Activated naive CD8-positive, alpha-beta T cell treated with anti-CD3 and anti-CD28 coated beads, Interleukin-2, amount 50 U/mL, for 24 hours (primary cell): ENCODE measurements at regions not wholly inside any gene's neighbourhood (a gene's known extent, or its start where the extent isn't known, plus 50 kb on each side); places are given as distances from the start of the nearest gene placed in this dataset.

Experiments
- ATAC-seq: fragments of 150-1000 bp; cut with Tn5 transposase; one replicate; pipeline ENCODE4 v1.10.0; 2021
- DNase-seq: peaks from one replicate; pipeline ENCODE4 v3.0.0; 2021
- H3K27ac Mint-ChIP-seq: one replicate; pipeline ENCODE4 v1.8.0; 2021; ENCODE audit warnings: mild to moderate bottlenecking, mixed read lengths
- H3K27me3 Mint-ChIP-seq: one replicate; pipeline ENCODE4 v1.8.0; 2021; ENCODE audit warnings: mixed read lengths
- H3K36me3 Mint-ChIP-seq: one replicate; pipeline ENCODE4 v1.8.0; 2021; ENCODE audit warnings: low read depth, mixed read lengths
- H3K4me1 Mint-ChIP-seq: one replicate; pipeline ENCODE4 v1.8.0; 2021; ENCODE audit warnings: mixed read lengths
- H3K4me3 Mint-ChIP-seq: one replicate; pipeline ENCODE4 v1.8.0; 2021; ENCODE audit warnings: mild to moderate bottlenecking, moderate library complexity, mixed read lengths
- H3K9me3 Mint-ChIP-seq: one replicate; pipeline ENCODE4 v1.8.0; 2021; ENCODE audit warnings: mixed read lengths

DNA sequence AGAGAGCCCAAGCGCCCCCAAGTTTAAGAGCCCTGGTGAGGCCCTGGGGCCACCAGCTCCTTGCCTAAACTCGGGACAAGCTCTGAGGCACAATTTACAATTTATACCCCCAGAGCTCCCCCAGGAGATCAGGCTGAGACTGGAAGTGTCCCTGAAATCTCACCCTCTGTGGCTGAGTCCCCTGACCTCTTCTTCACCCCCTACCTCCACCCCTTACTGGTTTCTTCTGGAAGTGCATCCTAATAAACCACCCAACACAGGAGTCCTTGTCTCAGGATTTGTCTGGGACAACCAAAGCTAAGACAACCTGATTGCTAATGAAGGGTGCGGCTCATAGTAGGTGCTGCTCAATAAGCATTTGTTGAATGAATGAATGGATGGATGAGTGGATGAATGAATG, 206.4 kb downstream of the BCL11B start:
- H3K36me3 Mint-ChIP-seq: no peaks in the 10 kb centered on the region
- DNase-seq (no peak), ATAC-seq (no peak)
- no peak overlapping the region for H3K27ac Mint-ChIP-seq
- H3K4me1 Mint-ChIP-seq: peaks cover 10% of the 10 kb centered on the region
- H3K9me3 Mint-ChIP-seq: no peaks in the 10 kb centered on the region
- no peak overlapping the region for H3K4me3 Mint-ChIP-seq
- H3K27me3 Mint-ChIP-seq: no peaks in the 10 kb centered on the region

DNA sequence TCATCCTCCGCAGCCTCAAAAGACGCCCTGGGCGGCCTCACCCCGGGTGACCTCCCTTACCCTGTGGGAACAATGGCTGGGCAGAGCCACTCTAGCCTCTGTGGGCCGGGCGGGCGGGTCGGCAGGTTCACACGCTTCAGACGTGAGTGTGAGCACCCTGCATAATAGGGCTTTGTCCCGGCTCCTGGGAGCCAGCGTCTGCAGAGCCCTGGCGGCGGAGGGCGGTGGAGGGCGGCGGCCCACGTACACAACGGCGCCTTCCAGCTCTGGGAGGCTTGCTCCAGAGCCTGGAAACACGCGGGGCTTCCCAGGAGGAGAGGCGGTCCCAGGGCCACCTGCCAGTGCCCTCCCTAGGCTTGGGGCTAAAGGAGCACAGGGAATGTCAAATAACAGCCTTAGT, 205.6 kb downstream of the BCL11B start:
- Mint-ChIP-seq H3K4me1 (peaks cover 10% of the 10 kb centered on the region), H3K27ac (no peak overlapping the region), H3K36me3 (no peaks in the 10 kb centered on the region), H3K27me3 (no peaks in the 10 kb centered on the region), H3K4me3 (no peak overlapping the region), H3K9me3 (peaks cover 6% of the 10 kb centered on the region)
- DNase-seq (no peak), ATAC-seq (no peak)

DNA sequence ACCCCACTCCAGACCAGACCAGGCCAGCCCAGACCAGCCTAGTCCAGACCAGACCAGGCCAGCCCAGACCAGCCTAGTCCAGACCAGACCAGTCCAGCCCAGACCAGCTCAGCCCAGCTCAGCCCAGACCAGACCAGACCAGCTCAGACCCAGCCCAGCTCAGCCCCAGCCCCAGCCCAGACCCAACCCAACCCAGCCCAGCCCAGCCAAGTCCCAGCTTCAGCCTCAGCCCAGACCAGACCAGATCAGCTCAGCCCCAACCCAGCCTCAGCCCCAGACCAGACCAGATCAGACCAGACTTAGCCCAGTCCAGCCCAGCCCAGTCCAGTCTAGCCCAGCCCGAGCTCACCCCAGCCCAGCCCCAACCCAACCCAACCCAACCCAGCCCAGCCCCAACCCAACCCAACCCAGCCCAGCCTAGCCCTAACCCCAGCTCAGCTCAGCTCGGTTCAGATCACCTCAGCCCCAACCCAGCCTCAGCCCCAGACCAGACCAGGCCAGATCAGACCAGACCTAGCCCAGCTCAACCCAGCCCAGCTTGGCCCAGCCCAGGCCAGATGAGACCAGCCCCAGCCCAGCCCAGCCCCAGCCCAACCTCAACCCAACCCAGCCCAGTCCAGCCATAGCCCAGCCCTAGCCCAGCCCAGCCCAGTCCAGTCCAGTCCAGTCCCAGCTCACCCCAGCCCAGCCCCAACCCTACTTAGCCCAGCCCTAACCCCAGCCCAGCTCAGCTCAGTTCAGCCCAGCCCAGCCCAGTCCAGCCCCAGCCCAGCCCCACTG, 204.7 kb downstream of the BCL11B start:
- Mint-ChIP-seq H3K4me1 (peaks cover 10% of the 10 kb centered on the region), H3K4me3 (no peak overlapping the region), H3K36me3 (no peaks in the 10 kb centered on the region), H3K27ac (no peak overlapping the region), H3K9me3 (peaks cover 6% of the 10 kb centered on the region), H3K27me3 (no peaks in the 10 kb centered on the region)
- ATAC-seq (no peak), DNase-seq (no peak)

DNA sequence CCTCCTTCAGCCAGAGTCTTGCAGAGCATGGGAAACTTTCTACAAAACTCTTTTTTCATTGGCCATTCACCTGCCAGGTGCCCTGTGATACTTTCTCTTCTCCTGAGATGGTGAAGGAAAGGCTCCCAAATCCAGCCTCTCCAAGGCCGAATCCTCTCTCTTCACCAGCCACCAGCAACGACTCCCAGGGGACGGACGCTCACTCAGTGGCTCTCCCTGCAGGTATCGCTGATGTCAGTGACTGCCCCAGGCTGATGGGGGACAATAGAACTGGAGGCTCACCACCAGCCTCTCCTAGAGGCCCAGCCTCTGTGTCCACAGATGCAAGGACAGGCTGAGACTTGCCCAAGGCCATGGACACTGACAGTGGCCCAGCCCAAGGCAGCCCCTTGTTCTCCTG, 204.1 kb downstream of the BCL11B start:
- Mint-ChIP-seq H3K27ac (no peak overlapping the region), H3K27me3 (no peaks in the 10 kb centered on the region), H3K9me3 (peaks cover 6% of the 10 kb centered on the region), H3K4me1 (peaks cover 10% of the 10 kb centered on the region), H3K36me3 (no peaks in the 10 kb centered on the region), H3K4me3 (no peak overlapping the region)
- ATAC-seq (no peak), DNase-seq (no peak)

DNA sequence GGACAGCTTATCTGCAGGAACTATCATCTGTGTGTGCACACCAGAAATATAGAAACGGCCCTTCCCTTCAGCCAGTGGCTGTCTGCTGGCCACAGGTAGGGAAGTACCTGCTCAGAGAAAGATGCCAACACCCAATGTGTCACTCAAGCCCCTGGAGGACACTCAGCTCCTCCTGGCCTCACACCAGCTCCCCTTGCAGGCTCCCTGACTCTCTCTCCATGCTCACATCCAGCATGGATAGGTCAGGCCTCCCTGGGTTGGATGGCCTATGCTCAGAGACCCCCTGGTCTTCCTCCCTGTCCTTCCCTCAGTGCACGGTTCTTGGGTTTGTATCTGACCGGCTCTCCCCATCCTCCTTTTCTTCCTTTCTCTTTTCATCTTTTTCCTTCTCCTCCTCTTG, 202.1 kb downstream of the BCL11B start:
- no peak for DNase-seq
- Mint-ChIP-seq H3K9me3 (peaks cover 6% of the 10 kb centered on the region), H3K27ac (no peak overlapping the region), H3K27me3 (no peaks in the 10 kb centered on the region), H3K4me1 (no peaks in the 10 kb centered on the region), H3K4me3 (no peak overlapping the region), H3K36me3 (no peaks in the 10 kb centered on the region)
- ATAC-seq: no peak

DNA sequence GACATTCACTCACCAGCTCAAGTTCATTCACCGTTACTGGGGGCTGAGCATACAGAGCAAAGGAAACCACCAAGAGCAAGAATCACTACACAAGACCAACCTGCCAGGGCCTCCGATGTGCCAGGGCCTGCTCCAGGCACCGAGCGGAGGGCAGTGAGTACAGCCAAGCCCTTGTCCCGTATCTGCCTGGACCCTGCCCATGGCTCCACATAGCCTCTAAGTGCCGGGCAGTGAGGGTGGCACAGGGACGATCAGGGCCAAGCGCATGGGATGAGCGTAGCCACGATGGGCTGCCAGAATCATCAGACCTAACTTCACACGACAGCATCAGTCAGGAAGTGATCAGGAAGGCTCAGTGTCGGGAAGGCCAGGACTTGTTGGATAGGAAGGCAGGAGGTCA, 199.6 kb downstream of the BCL11B start:
- Mint-ChIP-seq H3K9me3 (peaks cover 6% of the 10 kb centered on the region), H3K27ac (no peak overlapping the region), H3K27me3 (no peaks in the 10 kb centered on the region), H3K4me1 (peaks cover 5% of the 10 kb centered on the region), H3K36me3 (no peaks in the 10 kb centered on the region), H3K4me3 (no peak overlapping the region)
- no peak for ATAC-seq
- no peak for DNase-seq

DNA sequence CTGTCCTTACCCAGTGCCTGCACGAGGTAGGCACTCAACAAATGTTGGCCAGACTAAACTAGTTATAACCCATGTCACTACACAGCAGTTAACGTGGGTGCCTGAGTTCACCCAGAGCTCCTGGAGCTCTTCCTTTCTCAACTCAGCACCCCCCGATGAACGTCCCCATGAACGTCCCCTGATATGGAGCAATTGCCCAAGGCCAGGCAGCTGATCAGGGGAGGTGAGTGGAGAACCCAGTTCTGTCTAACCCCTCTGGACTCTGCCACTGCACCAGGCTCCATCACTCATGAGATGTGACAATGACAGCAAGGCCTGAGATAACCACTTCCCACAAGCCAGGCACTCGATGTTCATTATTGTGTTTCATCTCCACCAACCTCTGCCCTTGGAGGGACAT, 199.0 kb downstream of the BCL11B start:
- H3K4me3 Mint-ChIP-seq: no peak overlapping the region
- ATAC-seq (no peak), DNase-seq (no peak)
- no peak overlapping the region for H3K27ac Mint-ChIP-seq
- H3K27me3 Mint-ChIP-seq: no peaks in the 10 kb centered on the region
- H3K4me1 Mint-ChIP-seq: peaks cover 5% of the 10 kb centered on the region
- H3K9me3 Mint-ChIP-seq: peaks cover 6% of the 10 kb centered on the region
- no peaks in the 10 kb centered on the region for H3K36me3 Mint-ChIP-seq

DNA sequence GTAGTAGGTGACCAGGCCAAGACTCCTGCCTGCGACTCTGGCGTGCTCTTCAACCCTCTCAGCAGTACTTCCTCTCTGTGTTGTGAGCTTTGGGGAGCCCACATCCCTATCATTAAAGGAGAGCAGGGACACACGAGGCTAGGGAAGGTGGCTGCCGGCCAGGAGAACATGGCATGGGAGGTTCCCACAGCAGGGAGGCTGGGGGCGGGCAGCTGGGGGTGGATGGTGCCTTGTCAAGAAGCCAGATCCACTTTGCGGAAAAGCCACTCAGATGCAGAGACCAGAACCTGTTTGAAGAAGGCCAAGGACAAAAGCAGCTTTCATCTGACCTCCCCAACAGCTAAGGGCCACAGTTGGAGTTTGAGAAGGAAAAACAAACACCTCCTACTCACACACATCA, 198.6 kb downstream of the BCL11B start:
- no peaks in the 10 kb centered on the region for H3K36me3 Mint-ChIP-seq
- H3K9me3 Mint-ChIP-seq: peaks cover 6% of the 10 kb centered on the region
- no peaks in the 10 kb centered on the region for H3K27me3 Mint-ChIP-seq
- no peak for DNase-seq
- H3K27ac Mint-ChIP-seq: no peak overlapping the region
- no peak overlapping the region for H3K4me3 Mint-ChIP-seq
- ATAC-seq: no peak
- peaks cover 5% of the 10 kb centered on the region for H3K4me1 Mint-ChIP-seq

DNA sequence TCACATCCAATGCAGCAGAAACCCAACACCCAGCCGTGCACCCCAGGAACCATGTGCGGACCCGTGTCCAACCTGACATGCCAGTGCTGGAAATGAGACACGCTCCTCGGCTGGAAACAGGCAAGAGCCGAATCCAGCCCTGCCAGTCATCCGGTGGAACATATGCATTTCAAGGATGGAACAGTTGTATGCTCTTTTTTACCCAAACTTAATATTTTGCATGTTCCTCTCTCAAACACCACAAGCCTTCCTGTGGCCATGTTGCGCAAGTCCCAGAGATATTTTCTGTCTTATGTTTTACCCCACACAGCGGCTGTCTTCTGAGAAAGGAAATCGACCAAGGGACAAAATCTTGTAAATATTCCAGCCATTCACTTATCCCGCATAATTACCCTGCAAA, 196.9 kb downstream of the BCL11B start:
- no peak for ATAC-seq
- H3K4me1 Mint-ChIP-seq: peaks cover 5% of the 10 kb centered on the region
- H3K9me3 Mint-ChIP-seq: peaks cover 6% of the 10 kb centered on the region
- no peaks in the 10 kb centered on the region for H3K27me3 Mint-ChIP-seq
- no peak overlapping the region for H3K4me3 Mint-ChIP-seq
- no peak overlapping the region for H3K27ac Mint-ChIP-seq
- DNase-seq: no peak
- no peaks in the 10 kb centered on the region for H3K36me3 Mint-ChIP-seq

DNA sequence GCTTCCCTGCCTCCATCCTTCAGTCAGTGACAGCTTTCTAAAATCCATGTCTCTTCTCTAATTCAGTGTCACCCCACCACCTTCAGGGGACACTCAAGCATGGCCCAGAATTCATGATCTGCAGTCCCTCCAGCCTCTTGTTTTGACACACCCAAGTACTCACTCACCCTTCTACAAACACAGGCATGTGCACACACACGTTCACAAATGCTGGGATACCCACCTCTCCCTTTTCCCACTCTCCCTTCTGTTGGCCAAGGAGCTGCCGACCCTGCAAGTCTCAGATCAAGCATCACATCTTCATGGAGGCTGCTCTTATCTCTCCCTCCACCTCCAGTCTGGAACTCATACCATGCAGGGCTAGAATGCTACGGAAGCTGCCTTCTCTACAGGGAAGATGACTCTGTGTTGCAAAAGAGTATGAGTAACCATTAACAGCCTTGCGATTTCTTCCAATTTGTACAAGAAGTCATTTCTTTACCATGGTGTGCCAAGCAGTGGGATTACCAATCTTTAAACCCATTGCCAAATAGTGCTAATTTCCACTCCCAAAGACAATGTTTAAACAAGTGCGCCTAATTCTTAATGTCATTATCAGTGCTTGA, 196.1 kb downstream of the BCL11B start:
- H3K27ac Mint-ChIP-seq: no peak overlapping the region
- H3K27me3 Mint-ChIP-seq: no peaks in the 10 kb centered on the region
- H3K36me3 Mint-ChIP-seq: peaks cover 2% of the 10 kb centered on the region
- DNase-seq: no peak
- H3K4me3 Mint-ChIP-seq: no peak overlapping the region
- no peak for ATAC-seq
- peaks cover 5% of the 10 kb centered on the region for H3K4me1 Mint-ChIP-seq
- H3K9me3 Mint-ChIP-seq: peaks cover 6% of the 10 kb centered on the region

DNA sequence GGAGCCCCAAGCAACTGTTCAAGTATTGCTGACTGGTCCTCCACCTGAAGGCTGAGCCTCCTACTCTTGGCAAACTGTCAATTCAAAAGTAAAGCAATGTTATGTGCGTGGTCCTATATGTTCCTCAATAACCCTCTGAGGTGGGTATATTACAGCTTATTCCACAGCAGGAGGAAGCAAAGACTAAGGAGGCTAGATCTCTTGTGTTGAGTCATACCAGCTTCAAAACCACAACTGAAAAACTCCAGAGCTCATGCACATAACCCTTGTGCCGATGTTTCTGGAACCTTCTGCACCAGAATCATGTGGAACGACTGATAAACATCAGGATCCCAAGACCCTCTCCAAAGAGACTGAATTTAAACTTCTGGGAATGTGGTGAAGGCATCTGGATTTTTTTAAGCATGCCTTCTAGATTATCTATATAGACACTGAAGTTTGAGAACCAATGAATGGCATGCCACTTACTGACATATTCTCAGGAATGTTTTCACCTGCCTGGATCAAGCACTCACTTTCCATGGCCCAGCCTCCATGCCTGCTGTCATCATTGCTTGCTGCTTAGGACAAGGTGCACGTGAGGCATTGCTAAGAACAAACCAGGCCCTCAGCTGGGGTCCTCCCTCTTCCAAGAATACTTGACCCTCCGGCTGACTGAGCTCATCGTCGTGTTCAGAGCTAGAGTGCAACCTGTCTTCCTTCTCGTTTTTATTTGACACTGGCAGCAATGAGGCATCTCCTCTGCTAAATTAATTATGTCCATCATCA, 194.7 kb downstream of the BCL11B start:
- no peak for DNase-seq
- no peak for ATAC-seq
- no peak overlapping the region for H3K27ac Mint-ChIP-seq
- no peaks in the 10 kb centered on the region for H3K9me3 Mint-ChIP-seq
- no peaks in the 10 kb centered on the region for H3K27me3 Mint-ChIP-seq
- peaks cover 3% of the 10 kb centered on the region for H3K36me3 Mint-ChIP-seq
- H3K4me3 Mint-ChIP-seq: no peak overlapping the region
- H3K4me1 Mint-ChIP-seq: peaks cover 5% of the 10 kb centered on the region

DNA sequence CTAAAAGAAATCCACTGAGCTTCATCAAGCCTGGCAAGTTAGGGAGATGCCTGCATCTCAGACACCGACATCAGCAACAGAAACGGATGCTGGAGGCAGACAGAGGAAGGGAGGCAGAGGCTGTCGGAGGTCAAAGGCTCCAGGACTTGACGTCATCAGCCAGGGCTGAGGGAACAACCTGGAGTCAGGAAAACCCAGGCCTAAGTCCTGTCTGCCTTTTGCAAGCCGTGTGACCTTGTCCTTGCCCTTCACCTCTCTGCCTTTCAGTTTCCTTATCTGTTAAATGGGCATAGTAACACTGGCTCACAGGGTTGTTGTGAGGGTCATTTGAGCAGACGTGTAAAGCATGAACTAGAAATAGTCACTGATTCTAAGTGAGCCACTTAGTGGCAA, 194.2 kb downstream of the BCL11B start:
- Mint-ChIP-seq H3K27me3 (no peaks in the 10 kb centered on the region), H3K27ac (no peak overlapping the region), H3K4me3 (no peak overlapping the region), H3K4me1 (peaks cover 5% of the 10 kb centered on the region), H3K9me3 (peaks cover under 1% of the 10 kb centered on the region), H3K36me3 (peaks cover 3% of the 10 kb centered on the region)
- DNase-seq: no peak
- ATAC-seq: no peak

DNA sequence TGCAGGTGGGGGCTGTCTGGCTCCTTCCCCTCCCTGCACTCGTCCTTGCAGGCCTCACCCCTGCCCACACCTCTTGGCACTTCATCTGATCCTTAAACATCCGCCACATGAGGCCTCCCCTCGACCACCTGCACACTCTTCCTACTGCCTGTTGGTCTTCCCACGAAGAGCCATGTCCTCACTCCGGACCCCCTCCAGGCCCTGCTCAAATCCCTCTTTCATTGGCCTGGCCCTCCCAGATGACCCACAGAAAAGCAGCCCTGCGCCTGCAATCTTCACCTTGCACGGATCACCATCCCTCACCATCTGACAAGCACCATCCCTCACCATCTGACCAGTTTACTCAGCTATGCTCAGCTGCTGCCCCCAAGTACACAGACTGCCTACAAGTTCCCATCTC, 193.6 kb downstream of the BCL11B start:
- Mint-ChIP-seq H3K36me3 (peaks cover 3% of the 10 kb centered on the region), H3K9me3 (peaks cover 6% of the 10 kb centered on the region), H3K27me3 (no peaks in the 10 kb centered on the region), H3K4me1 (peaks cover 5% of the 10 kb centered on the region), H3K4me3 (no peak overlapping the region), H3K27ac (no peak overlapping the region)
- no peak for DNase-seq
- ATAC-seq: no peak

DNA sequence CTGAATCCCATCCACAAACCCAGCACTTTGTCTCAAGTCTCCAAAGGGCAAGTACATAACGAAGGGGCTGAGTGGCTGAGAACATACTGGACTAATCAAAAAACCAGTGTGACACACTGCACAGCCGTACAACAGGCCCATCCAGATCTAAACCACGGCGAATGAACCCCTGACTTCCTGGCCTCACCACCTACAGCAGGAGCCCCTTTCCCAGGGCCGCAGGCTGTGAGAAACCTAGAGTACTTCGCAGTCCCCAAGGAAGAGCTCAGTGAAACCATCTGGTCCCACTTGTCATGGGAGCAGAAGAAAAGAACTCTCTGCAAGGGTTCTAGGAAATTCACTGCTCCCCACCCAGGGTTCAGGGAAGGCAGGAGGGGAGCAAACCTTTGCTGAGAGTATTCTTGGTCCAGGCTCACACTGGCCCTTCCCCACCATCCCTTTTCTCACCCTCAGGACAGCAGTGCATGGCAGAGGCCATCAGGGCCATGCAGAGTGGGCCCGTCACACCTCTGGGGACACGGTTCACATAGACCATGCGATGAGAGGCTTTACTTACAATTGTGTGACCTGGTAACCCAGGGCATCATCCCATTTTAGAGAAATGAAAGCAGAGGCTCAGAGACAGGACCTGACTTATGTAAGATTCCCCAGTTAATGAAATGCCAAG, 192.8 kb downstream of the BCL11B start:
- H3K27ac Mint-ChIP-seq: no peak overlapping the region
- no peaks in the 10 kb centered on the region for H3K27me3 Mint-ChIP-seq
- DNase-seq (no peak), ATAC-seq (no peak)
- H3K36me3 Mint-ChIP-seq: peaks cover 3% of the 10 kb centered on the region
- H3K4me3 Mint-ChIP-seq: no peak overlapping the region
- peaks cover 9% of the 10 kb centered on the region for H3K9me3 Mint-ChIP-seq
- H3K4me1 Mint-ChIP-seq: peaks cover 5% of the 10 kb centered on the region

DNA sequence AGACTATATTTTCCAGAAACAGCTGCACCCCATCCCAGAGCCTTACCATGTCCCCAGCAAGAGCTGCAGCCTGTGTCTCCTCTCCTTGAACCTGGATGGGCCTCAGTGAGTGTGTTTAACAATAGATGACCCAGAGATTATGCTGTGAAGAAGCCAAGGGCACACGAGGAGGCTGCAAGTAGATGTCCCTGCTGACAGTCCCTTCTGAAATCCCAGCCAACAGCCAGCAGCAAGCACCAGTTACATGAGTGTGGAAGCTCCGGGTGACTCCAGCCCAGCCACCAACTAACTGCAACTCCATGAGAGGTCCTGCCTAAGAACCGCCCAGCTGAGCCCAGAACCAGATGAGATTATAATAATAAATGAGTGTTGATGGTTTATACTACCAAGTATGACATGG, 191.7 kb downstream of the BCL11B start:
- ATAC-seq: no peak
- no peak overlapping the region for H3K27ac Mint-ChIP-seq
- no peak for DNase-seq
- no peak overlapping the region for H3K4me3 Mint-ChIP-seq
- peaks cover 6% of the 10 kb centered on the region for H3K36me3 Mint-ChIP-seq
- H3K9me3 Mint-ChIP-seq: peaks cover 14% of the 10 kb centered on the region
- H3K4me1 Mint-ChIP-seq: peaks cover 5% of the 10 kb centered on the region
- H3K27me3 Mint-ChIP-seq: no peaks in the 10 kb centered on the region
